SH-SY5Y (cell line): ENCODE measurements at regions not wholly inside any gene's neighbourhood (a gene's known extent, or its start where the extent isn't known, plus 50 kb on each side); places are given as distances from the start of the nearest gene placed in this dataset.

Experiments used
- GATA2 ChIP-seq: IDR thresholded peaks from 2 replicates; pipeline ENCODE4 v1.6.1; 2011; ENCODE audit warnings: mild to moderate bottlenecking, low read depth, low read length
- GATA3 ChIP-seq: IDR thresholded peaks from 2 replicates; pipeline ENCODE4 v1.6.1; 2011; ENCODE audit warnings: low read depth, mild to moderate bottlenecking, low read length, moderate library complexity

DNA sequence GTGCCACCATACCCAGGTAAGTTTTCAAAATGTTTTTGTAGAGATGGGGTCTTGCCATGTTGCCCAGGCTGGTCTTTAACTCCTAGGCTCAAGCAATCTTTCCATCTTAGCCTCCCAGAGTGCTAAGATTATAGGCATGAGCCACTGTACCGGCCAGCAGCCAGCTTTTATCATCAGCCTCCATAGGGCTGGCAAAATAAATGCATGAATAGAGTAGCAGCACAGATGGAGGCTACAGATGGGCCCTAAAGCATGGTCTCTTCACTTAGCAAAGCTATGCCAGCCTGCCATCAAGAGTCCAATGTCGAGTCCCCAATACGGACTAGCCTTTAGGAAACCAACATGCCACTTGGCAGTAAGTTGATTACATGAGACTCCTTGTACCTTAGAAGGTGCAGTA is 63.8 kb downstream of the CNTN3 start:
- TF ChIP-seq GATA2 (no peak), GATA3 (no peak)
